Breast epithelium (tissue), 4 donors: ENCODE measurements at regions not wholly inside any gene's neighbourhood (a gene's known extent, or its start where the extent isn't known, plus 50 kb on each side); places are given as distances from the start of the nearest gene placed in this dataset.

ENCODE experiments used
- DNase-seq, 2 donors: peaks; one replicate each; pipeline ENCODE4 v3.0.0-alpha.2; 2019; ENCODE audit warnings: low spot score in 2 of 2
- H3K27ac ChIP-seq, 2 donors: fragments of 200-600 bp; sonication (generic) in 1 of 2; one replicate each; pipeline ENCODE4 v1.5.1; 2016 to 2019; ENCODE audit warnings: mild to moderate bottlenecking in 1 of 2
- H3K27me3 ChIP-seq, 2 donors: fragments of 200-600 bp; sonication (generic) in 1 of 2; one replicate each; pipeline versions ENCODE4 v1.5.1 to v1.6.0; 2017 to 2019; ENCODE audit warnings: control low read depth in 1 of 2, mild to moderate bottlenecking in 1 of 2
- H3K36me3 ChIP-seq: fragments of 200-600 bp; one replicate; pipeline ENCODE4 v1.5.1; 2019
- H3K4me1 ChIP-seq, 2 donors: fragments of 200-600 bp; sonication (generic); one replicate each; pipeline ENCODE4 v1.5.1; 2016 to 2019; ENCODE audit warnings: control low read depth in 1 of 2
- H3K4me3 ChIP-seq, 3 donors: fragments of 200-600 bp; sonication (generic); 1 replicate in 2 of 3; 2 replicates in 1 of 3; pipeline ENCODE4 v1.5.1; 2016 to 2019; ENCODE audit warnings: mild to moderate bottlenecking in 3 of 3, moderate library complexity in 2 of 3
- H3K9me3 ChIP-seq, 2 donors: fragments of 200-600 bp; sonication (generic) in 1 of 2; one replicate each; pipeline ENCODE4 v1.5.1; 2016 to 2019; ENCODE audit warnings: control low read depth in 1 of 2
- CTCF ChIP-seq, 3 donors: fragments of 450-650 bp; IDR thresholded peaks; one replicate each; pipeline ENCODE4 v1.5.1; 2016 to 2017; ENCODE audit warnings: antibody characterized with exemption in 3 of 3, mild to moderate bottlenecking in 3 of 3, moderate library complexity in 3 of 3
- POLR2A ChIP-seq: fragments of 450-650 bp; IDR thresholded peaks from one replicate; pipeline ENCODE4 v1.6.1; 2016; ENCODE audit warnings: antibody characterized with exemption, mild to moderate bottlenecking, moderate library complexity
- POLR2AphosphoS5 ChIP-seq, 3 donors: sonication (generic); formaldehyde crosslinking; IDR thresholded peaks; one replicate each; pipeline ENCODE4 v1.6.1; 2017; ENCODE audit warnings: antibody characterized with exemption in 3 of 3
- intact Hi-C: fragments of 100-400 bp; cut with DNase I; formaldehyde crosslinking; loops from one replicate; pipeline ENCODE4 v1.15.1; 2023; ENCODE audit warnings: low total_unique reads

- H3K36me3 ChIP-seq = no peaks in the 10 kb centered on the region
- H3K27ac ChIP-seq = no peak overlapping the region
- H3K4me3 ChIP-seq = peak overlapping the region in 2 of 3 donors; percentile 20 to 51
- peaks cover 0 to 25% of the 10 kb centered on the region in 2 donors for H3K27me3 ChIP-seq
- intact Hi-C loops = no loop called here
- H3K4me1 ChIP-seq = no peaks in the 10 kb centered on the region
- DNase-seq = no peak
- TF ChIP-seq CTCF (IDR thresholded peaks at IDR 0.05) (no peak), POLR2AphosphoS5 (IDR thresholded peaks at IDR 0.05) (no peak), POLR2A (no peak)
- no peaks in the 10 kb centered on the region for H3K9me3 ChIP-seq
Observed at GRCh38 chrX:40205471-40205870, 107.7 kb upstream of the BCOR start.

GRCh38 chrX:40202456-40202855, 104.7 kb upstream of the BCOR start:
- no peaks in the 10 kb centered on the region for H3K4me1 ChIP-seq
- H3K27me3 ChIP-seq = peaks cover 0 to 26% of the 10 kb centered on the region in 2 donors
- intact Hi-C loops = no loop called here
- no peak overlapping the region for H3K4me3 ChIP-seq
- TF ChIP-seq CTCF (IDR thresholded peaks at IDR 0.05) = no peak
- no peak for TF ChIP-seq POLR2A
- TF ChIP-seq POLR2AphosphoS5 (IDR thresholded peaks at IDR 0.05) = no peak
- no peak for DNase-seq
- H3K9me3 ChIP-seq = no peaks in the 10 kb centered on the region
- H3K27ac ChIP-seq = no peak overlapping the region
- no peaks in the 10 kb centered on the region for H3K36me3 ChIP-seq

- H3K27me3 ChIP-seq = peaks cover 0 to 36% of the 10 kb centered on the region in 2 donors
- intact Hi-C loops = no loop called here
- H3K36me3 ChIP-seq = no peaks in the 10 kb centered on the region
- no peaks in the 10 kb centered on the region for H3K4me1 ChIP-seq
- H3K27ac ChIP-seq = no peak overlapping the region
- no peak for DNase-seq
- TF ChIP-seq POLR2A (no peak), POLR2AphosphoS5 (IDR thresholded peaks at IDR 0.05) (no peak), CTCF (IDR thresholded peaks at IDR 0.05) (no peak)
- no peaks in the 10 kb centered on the region for H3K9me3 ChIP-seq
- no peak overlapping the region for H3K4me3 ChIP-seq
Observed at GRCh38 chrX:40201329-40201885, 103.6 kb upstream of the BCOR start.

- intact Hi-C loops = loop anchor here (10.0 kb wide), 1 partner anchor 65 kb away; no protein-coding TSS in a partner anchor
- no peak overlapping the region for H3K27ac ChIP-seq
- peaks cover 0 to 23% of the 10 kb centered on the region in 2 donors for H3K27me3 ChIP-seq
- TF ChIP-seq POLR2AphosphoS5 (IDR thresholded peaks at IDR 0.05) (no peak), CTCF (IDR thresholded peaks at IDR 0.05) (no peak), POLR2A (no peak)
- H3K9me3 ChIP-seq = no peaks in the 10 kb centered on the region
- no peaks in the 10 kb centered on the region for H3K4me1 ChIP-seq
- peak; percentile 52 to 61 for DNase-seq
- H3K36me3 ChIP-seq = no peaks in the 10 kb centered on the region
- no peak overlapping the region for H3K4me3 ChIP-seq
Observed at GRCh38 chrX:40199704-40200103, 101.9 kb upstream of the BCOR start.

- H3K9me3 ChIP-seq = no peaks in the 10 kb centered on the region
- H3K27ac ChIP-seq = no peak overlapping the region
- TF ChIP-seq POLR2AphosphoS5 (IDR thresholded peaks at IDR 0.05) = no peak
- no peak for TF ChIP-seq CTCF (IDR thresholded peaks at IDR 0.05)
- TF ChIP-seq POLR2A = no peak
- no peaks in the 10 kb centered on the region for H3K36me3 ChIP-seq
- no peaks in the 10 kb centered on the region for H3K4me1 ChIP-seq
- H3K27me3 ChIP-seq = peaks cover 0 to 11% of the 10 kb centered on the region in 2 donors
- no peak for DNase-seq
- intact Hi-C loops = loop anchor here (10.0 kb wide), 1 partner anchor 68 kb away; no protein-coding TSS in a partner anchor
- H3K4me3 ChIP-seq = no peak overlapping the region
Observed at GRCh38 chrX:40197071-40197470, 99.3 kb upstream of the BCOR start.
